Activated CD4-positive, alpha-beta T cell treated with anti-CD3 and anti-CD28 coated beads, Interleukin-2, amount 50 U/mL, for 24 hours (primary cell): ENCODE measurements at regions not wholly inside any gene's neighbourhood (a gene's known extent, or its start where the extent isn't known, plus 50 kb on each side); places are given as distances from the start of the nearest gene placed in this dataset.

Experiments
- DNase-seq, 2 donors: peaks; one replicate each; pipeline ENCODE4 v3.0.0-alpha.2; 2020; ENCODE audit warnings: low read depth in 1 of 2, low spot score in 1 of 2

DNA sequence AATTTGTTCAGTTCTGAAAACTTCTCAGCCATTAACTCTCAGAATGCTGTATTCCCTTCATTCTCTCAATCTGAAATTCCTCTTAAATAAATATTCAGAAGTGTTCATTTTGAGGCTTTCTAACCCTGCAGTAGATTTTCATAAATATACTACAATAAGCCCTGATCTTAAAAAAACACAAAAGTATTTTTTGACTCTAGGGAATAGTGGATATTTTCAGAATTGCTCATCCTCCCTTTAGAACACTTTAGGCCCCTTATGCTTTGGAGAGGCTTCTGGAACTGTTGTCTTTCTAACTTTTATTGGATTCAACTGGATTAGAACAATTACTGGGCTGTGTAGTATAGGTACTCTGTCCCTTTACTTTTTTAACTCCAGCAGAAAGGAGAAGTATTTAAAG lies 1662.6 kb upstream of the MIR17HG start:
- DNase-seq, result no peak

DNA sequence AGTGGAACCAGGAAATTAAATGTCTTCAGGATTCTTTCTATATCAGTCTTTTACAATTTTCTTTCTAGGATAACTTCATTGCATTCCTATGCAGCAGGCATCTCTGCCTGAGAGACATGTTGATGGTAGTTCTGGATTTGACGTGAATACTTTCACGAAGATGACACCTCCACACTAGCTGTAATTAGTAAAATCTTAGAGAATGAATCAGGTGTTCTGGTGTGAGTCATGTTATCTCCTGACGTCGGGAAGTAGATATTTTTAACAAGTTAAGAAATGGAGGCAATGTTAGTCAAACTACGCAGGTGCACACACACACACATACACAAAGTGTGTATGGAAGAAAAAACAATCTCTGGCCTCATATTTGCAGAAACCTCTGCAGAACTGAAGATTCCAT lies 1661.3 kb upstream of the MIR17HG start:
- DNase-seq, result no peak

- DNase-seq, result no peak
Measured at GRCh38 chr13:89687066-89687465, 1660.4 kb upstream of the MIR17HG start.

DNA sequence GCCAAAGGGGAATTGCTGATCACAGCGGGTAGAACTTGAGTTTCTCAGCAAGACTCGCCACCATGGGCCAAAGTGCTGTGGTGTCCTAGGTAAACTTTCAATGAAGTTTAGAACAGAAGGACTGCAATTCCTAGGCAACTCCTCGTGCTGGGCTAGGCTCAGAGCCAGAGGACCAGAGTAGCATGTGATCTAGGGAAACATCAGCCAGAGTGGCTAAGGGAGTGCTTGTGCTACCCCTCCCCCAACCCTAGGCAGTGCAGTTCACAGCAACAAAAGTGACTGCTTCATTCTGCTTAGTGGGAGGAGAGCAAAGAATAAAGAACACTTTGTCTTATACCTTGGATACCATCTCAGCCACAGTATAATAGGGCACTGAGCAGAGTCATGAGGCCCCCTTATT lies 1658.6 kb upstream of the MIR17HG start:
- DNase-seq, result no peak

- DNase-seq, result no peak
Measured at GRCh38 chr13:89694451-89694850, 1653.0 kb upstream of the MIR17HG start.

DNA sequence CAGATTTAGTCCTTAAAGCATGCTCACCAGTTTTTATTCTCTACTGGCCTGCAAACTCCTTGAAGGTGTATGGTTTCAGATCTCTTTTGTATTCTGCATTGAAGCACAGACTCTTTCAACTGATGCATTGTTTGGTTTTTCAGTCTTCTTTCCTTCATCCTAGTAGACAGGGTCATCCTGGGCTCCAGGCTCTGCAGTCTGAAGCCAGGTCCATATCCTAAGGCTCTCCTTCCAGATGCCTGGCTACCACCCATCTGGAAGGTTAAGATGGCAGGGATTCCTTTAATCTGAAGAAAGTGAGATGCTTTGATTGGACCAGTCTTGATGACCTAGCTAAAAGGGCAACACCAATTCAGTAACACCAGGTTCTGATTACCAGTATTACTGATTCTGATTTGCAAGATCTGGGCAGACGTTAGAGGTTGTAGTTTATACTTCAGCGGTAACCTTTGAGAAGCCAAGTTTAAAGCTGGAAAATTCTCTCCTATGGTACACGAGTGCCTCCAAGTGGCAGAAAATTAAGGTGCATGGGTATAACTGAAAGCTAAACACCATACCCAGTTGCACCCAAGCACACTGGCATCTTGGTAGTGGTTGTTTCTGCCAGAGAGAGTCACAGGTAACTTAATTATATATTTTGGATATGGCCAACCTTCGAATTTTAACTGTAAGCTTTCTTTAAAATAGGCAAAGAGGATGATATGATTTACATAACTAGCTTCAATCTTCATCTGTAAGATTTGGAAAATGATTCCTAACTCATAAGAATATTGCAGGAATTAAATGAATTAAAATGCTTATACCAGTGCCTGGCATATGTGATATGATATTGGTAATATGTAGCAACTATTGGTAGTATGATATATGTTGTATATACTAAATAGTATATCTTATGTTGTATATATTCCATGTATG lies 1651.9 kb upstream of the MIR17HG start:
- no peak for DNase-seq

GRCh38 chr13:89701913-89702312 lies 1645.6 kb upstream of the MIR17HG start:
- no peak for DNase-seq

DNA sequence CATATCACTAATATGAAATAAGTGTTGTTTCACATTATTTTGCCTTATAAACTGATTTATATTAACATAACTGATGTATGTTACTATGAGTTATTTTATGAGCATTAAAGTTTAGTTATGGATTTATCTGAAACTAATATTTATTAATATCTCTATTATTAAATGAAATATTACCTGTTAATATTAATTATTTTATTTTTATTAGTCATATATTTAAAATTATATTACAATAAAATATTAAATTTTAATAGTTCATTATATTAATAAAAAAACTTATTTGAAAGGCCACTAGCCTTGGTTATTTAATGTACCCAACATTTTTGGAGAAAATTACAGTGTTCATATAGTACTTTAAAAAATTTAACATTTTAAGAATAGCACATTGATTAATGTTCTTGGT lies 1643.4 kb upstream of the MIR17HG start:
- DNase-seq, result no peak

DNA sequence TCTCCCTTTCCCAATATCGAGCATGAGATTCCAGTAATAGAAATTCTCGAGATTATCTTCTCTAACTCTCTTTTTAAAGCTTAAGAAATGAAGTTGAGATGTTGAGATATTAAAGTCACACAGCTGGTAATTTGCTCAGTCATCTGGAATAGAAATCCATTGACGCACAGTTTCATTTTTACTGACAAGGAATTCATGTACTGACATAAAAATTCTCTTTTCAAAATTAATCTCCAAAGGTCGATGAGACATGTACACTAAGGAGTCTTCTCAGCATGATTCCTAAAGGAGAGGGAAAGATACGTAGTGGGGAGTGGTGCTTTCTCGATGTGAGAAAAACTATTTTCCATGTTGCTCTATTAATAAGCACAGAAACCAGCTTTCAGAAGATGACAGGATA lies 1639.5 kb upstream of the MIR17HG start:
- no peak for DNase-seq

DNA sequence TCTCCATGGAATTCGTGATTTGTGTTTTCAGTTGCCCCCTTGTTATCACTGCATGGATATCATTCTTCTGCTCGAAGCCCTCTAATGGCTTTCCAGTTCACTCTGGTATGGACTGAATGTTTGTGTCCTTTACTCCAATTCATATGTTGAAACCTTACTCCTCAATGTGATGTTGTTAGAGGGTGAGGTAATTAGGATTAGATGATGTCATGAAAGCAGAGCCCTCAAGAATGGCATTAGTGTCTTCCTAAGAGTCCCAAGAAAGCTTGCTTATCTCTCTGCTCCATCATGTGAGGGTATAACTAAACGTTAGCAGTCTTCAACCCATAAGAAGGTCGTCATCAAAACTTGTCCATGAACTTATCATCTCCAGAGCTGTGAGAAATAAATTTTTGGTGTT lies 1626.3 kb upstream of the MIR17HG start:
- DNase-seq, result no peak

DNA sequence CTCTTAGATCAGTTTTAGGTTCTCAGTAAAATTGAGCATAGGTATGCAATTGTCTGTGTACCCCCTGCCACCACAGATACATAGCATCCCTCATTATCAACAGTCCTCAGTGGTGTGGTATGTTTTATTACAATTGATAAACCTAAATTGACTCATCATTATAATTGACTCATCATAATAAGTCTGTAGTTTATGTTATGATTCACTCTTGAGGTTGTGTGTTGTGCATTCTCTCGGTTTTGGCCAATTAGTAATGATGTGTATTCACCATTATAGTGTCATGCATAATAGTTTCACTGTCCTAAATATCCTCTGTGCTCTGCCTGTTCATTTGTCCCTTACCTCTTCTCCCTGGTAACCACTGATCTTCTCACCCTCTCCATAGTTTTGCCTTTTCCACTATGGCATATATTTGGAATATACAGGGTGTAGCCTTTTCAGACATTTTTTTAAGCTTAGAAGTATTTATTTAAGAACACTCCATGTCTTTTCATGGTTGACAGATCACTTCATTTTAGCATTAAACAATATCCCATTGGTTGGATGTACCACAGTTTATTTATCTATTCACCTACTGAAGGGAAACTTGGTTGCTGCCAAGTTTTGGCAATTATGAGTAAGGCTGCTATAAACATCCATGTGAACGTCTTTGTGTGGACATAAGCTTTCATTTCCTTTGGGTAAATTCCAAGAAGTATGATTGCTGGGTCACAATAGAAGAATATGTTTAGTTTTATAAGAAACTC lies 1620.6 kb upstream of the MIR17HG start:
- DNase-seq, result no peak

GRCh38 chr13:89733829-89734228 lies 1613.7 kb upstream of the MIR17HG start:
- no peak for DNase-seq

- DNase-seq, result no peak
Measured at GRCh38 chr13:89737051-89737450, 1610.4 kb upstream of the MIR17HG start.

DNA sequence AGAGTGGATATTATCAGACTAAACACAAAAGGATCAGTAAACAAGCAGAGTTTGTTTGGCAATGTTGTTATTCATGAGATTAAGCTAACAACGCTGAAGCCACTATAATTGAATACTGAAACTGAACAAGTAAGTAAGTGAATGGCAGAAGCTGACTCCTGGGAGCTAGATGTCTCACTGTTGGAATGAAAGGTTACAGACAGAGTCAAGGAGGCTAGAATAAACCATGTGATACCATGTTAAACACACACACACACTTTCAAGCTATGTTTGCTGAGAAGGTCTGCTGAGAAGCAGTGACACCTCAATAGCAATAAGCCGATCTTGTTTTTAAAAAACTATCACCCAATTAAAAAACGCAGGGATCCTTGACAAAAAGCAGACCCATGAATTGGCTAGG lies 1609.4 kb upstream of the MIR17HG start:
- DNase-seq, result no peak

- no peak for DNase-seq
Measured at GRCh38 chr13:89740994-89741685, 1606.3 kb upstream of the MIR17HG start.

DNA sequence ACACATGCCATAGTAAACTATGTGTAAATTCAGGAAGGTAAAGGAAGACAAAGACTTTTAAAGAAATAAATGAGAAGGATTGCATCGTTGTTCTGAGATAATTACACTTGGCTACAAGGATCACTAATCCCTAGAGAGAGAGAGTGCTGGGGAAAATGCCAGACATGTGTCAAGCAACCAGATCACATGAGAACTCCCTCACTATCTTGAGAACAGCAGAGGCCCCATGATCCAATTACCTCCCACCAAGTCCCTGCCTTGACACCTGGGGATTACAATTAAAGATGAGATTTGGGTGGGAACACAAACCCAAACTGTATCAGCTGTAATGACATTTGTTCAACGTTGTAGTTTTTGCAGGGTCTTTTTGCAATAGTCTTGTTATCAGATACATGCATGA lies 1600.9 kb upstream of the MIR17HG start:
- DNase-seq, result no peak

GRCh38 chr13:89748716-89749115 lies 1598.8 kb upstream of the MIR17HG start:
- no peak for DNase-seq

DNA sequence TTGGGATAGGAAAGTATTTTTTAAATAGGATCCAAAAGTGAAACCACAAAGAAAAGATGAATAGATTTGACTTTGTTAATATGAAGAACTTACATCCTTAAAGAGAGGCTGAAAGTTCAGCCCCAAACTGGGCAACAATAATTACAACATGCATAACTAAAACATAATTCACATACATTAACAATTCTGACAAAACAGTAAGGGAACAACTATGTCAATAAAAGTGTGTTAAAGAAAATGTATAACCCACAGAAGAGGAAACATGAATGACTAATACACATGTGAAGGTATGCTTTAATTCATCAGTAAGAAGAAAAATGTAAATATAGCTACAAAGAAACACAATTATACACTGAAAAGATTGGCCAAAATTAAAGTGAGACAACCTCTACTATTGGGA lies 1597.6 kb upstream of the MIR17HG start:
- DNase-seq, result no peak

DNA sequence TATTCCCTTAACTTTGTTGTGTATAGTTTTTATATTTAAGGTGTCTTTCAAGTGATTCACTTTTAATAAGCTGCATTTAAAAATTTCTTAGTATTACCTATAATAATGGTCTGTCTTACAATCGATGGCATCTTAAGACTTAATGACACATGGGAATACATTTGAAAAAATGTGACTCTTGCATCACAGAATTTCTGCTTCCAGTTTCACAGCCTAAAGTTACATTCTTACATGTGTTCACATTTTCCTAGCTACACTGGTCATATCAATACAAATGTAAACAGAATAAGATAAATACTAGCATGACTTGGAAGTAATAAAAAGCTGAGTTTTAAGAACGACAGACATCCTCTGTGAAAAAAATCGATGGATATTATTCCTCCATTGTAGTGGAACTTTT lies 1597.1 kb upstream of the MIR17HG start:
- no peak for DNase-seq

DNA sequence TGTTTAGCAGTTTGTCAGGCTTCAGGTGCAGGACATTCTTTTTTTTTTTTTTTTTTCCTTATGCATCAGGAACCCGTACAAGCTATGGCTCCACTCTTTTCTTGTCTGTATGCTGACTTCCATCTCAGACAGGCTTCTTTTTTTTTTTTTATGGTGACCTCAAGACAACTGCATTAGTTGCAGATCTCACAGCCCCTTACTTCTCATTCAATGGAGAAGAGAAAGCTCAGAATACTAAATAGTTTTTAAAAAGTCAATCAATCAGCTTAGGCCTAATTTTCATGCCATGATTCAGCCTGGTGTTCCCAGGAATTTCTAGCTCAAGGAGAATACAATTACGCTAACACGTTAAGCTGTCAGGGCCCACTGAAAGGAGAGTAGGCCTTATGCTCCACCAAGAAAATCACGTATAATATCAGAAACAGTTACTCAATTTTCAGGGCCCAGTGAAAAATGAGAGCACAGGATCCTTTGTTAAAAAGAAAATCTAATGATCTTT lies 1596.0 kb upstream of the MIR17HG start:
- no peak for DNase-seq

GRCh38 chr13:89752394-89752793 lies 1595.1 kb upstream of the MIR17HG start:
- DNase-seq, result no peak
